Upper lobe of left lung (tissue), 6 donors: ENCODE measurements at regions not wholly inside any gene's neighbourhood (a gene's known extent, or its start where the extent isn't known, plus 50 kb on each side); places are given as distances from the start of the nearest gene placed in this dataset.

Experiments
- ATAC-seq, 2 donors: fragments of 200-7000 bp; cut with Tn5 transposase; one replicate each; pipeline ENCODE4 v1.9.1; 2022; ENCODE audit warnings: mild to moderate bottlenecking in 2 of 2, moderate library complexity in 2 of 2; ENCODE audit not compliant: low FRiP score in 2 of 2
- DNase-seq, 2 donors: peaks; one replicate each; pipeline ENCODE4 v3.0.0-alpha.2; 2019 to 2020
- H3K27ac ChIP-seq, 4 donors: fragments of 200-600 bp; sonication (generic); one replicate each; pipeline ENCODE4 v1.5.1; 2016 to 2019
- H3K27me3 ChIP-seq, 4 donors: fragments of 200-600 bp; sonication (generic); one replicate each; pipeline ENCODE4 v1.5.1; 2017 to 2019
- H3K36me3 ChIP-seq, 4 donors: fragments of 200-600 bp; sonication (generic); one replicate each; pipeline ENCODE4 v1.5.1; 2016 to 2019
- H3K4me1 ChIP-seq, 4 donors: fragments of 200-600 bp; sonication (generic); one replicate each; pipeline ENCODE4 v1.5.1; 2018 to 2019
- H3K4me3 ChIP-seq, 4 donors: fragments of 200-600 bp; sonication (generic); one replicate each; pipeline ENCODE4 v1.5.1; 2017 to 2019; ENCODE audit warnings: mild to moderate bottlenecking in 2 of 4, moderate library complexity in 1 of 4
- H3K9me3 ChIP-seq, 4 donors: fragments of 200-600 bp; sonication (generic); one replicate each; pipeline ENCODE4 v1.5.1; 2018 to 2019
- CTCF ChIP-seq, 6 experiments: fragments of 450-650 bp in 4 of 6; fragments of 200-600 bp in 2 of 6; sonication (generic) in 2 of 6; IDR thresholded peaks; one replicate each; pipeline ENCODE4 v1.5.1; 2016 to 2019; ENCODE audit warnings: antibody characterized with exemption in 6 of 6
- EP300 ChIP-seq, 4 donors: sonication (generic); formaldehyde crosslinking; IDR thresholded peaks; one replicate each; pipeline ENCODE4 v1.5.1; 2017; ENCODE audit warnings: antibody characterized with exemption in 4 of 4, control low read depth in 2 of 4
- POLR2A ChIP-seq, 4 donors: fragments of 450-650 bp; IDR thresholded peaks; one replicate each; pipeline ENCODE4 v1.5.1; 2016 to 2017; ENCODE audit warnings: antibody characterized with exemption in 4 of 4, mild to moderate bottlenecking in 2 of 4
- POLR2AphosphoS5 ChIP-seq, 2 donors: sonication (generic); formaldehyde crosslinking; IDR thresholded peaks; one replicate each; pipeline ENCODE4 v1.5.1; 2017; ENCODE audit warnings: antibody characterized with exemption in 2 of 2
- WGBS, 2 donors: methylation state at CpG; one replicate each; pipeline ENCODE4 v1.1.5; 2017 to 2018; 5-methylcytosine and 5-hydroxymethylcytosine counted together
- donor health status: DM: no; HTN: no; CAD: no; lungs with moderate emphysema.
- donor health status: DM: no; HTN: yes; CAD: no; lungs with severe emphysema.

DNA sequence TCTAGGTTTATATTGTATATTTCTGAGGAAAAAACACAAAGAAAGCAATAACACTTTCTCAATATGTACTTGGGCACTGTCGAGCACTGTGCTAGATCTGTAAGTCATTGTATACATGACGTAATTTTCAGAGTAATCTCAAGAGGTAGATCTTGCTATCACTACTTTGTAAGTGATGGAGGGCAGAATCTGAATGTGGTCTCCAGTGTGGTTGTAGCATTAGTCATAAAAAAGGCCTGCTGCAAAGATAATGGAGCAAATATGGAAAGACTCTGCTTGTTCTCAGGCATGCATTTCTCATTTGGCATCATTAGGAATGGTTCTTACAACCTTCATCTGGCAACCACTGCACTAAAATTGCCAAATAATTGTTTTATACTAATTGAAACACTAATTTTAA is 419.8 kb upstream of the CCDC179 start:
- Histone ChIP-seq H3K4me3 (no peak overlapping the region), H3K27ac (no peak overlapping the region), H3K9me3 (no peaks in the 10 kb centered on the region), H3K27me3 (no peaks in the 10 kb centered on the region), H3K4me1 (no peaks in the 10 kb centered on the region), H3K36me3 (no peaks in the 10 kb centered on the region)
- 89 to 96% methylated on average over 2 of the region's 2 CpGs for WGBS, 2 donors
- TF ChIP-seq EP300 (IDR thresholded peaks at IDR 0.05) (no peak), CTCF (IDR thresholded peaks at IDR 0.05) (no peak), POLR2A (IDR thresholded peaks at IDR 0.05) (no peak), POLR2AphosphoS5 (IDR thresholded peaks at IDR 0.05) (no peak)
- ATAC-seq = no peak
- DNase-seq = no peak

DNA sequence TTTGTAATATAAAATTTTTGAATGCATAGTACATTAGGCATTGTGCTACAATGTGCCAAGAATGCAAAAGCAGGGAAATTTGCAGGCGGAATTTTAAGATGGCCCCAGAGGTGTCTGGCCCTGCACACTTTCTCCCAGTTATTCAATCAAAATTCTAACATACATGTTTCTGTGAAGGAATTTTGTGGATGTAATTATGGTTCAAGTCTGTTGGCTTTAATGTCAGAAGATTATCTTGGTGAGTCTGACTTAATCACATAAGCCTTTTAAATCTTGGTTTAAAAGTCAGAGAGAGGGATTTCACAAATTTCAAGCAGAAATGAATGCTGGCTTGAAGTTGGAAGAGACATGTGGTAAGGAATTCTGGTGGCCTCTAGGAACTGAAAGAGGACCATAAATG is 423.4 kb upstream of the CCDC179 start:
- Histone ChIP-seq H3K9me3 (no peaks in the 10 kb centered on the region), H3K27me3 (no peaks in the 10 kb centered on the region), H3K4me1 (no peaks in the 10 kb centered on the region), H3K27ac (no peak overlapping the region), H3K36me3 (no peaks in the 10 kb centered on the region), H3K4me3 (no peak overlapping the region)
- no peak for TF ChIP-seq POLR2A (IDR thresholded peaks at IDR 0.05)
- no peak for TF ChIP-seq EP300 (IDR thresholded peaks at IDR 0.05)
- TF ChIP-seq CTCF (IDR thresholded peaks at IDR 0.05) = no peak
- TF ChIP-seq POLR2AphosphoS5 (IDR thresholded peaks at IDR 0.05) = no peak
- WGBS, 2 donors = 89 to 96% methylated on average over 1 of the region's 1 CpG
- no peak for ATAC-seq
- DNase-seq = no peak

GRCh38 chr11:23284631-23285030 is 424.4 kb upstream of the CCDC179 start:
- no peaks in the 10 kb centered on the region for H3K27me3 ChIP-seq
- no peaks in the 10 kb centered on the region for H3K36me3 ChIP-seq
- no peak overlapping the region for H3K27ac ChIP-seq
- no peaks in the 10 kb centered on the region for H3K4me1 ChIP-seq
- no peak overlapping the region for H3K4me3 ChIP-seq
- ATAC-seq = no peak
- no peak for TF ChIP-seq CTCF (IDR thresholded peaks at IDR 0.05)
- no peaks in the 10 kb centered on the region for H3K9me3 ChIP-seq
- no peak for DNase-seq

DNA sequence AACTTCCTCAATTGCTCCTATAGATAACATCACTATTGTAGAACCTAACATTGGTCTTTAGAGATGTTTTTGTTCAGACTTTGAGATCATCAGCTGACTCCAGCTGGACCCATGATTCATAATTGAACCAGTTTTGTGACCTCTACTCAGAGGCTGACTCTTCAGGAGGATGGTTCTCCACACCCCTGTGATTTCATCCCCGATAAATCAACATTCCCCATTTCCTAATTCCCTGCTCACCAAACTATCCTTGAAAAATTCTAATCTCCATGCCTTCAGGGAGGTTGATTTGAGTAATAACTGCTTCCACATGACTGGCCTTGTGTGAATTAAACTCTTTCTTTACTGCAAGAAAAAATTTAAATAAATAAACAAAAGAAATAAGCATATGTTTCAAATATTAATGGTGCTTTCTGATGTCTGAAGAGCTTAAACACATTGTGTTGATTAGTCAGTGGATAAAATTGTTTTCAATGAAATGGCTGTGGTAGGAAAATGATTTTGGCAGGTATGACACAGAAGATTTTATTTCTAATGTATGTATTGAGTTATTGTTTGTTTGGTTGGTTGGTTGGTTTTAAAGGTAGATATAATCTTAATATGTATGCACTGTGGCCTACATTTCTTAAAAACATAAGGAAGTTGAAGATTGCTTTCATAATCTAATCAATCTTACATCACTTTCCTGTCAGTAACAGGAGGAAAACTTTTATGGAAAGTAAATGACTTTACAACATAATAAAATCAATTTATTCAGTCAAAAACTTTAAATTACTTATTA is 427.9 kb upstream of the CCDC179 start:
- H3K4me1 ChIP-seq = no peaks in the 10 kb centered on the region
- no peaks in the 10 kb centered on the region for H3K27me3 ChIP-seq
- no peaks in the 10 kb centered on the region for H3K9me3 ChIP-seq
- no peak for DNase-seq
- no peak for TF ChIP-seq CTCF (IDR thresholded peaks at IDR 0.05)
- ATAC-seq = peak in 1 of 2 donors; percentile 90
- 65 to 88% methylated on average over 1 of the region's 1 CpG for WGBS, 2 donors
- H3K27ac ChIP-seq = no peak overlapping the region
- H3K4me3 ChIP-seq = no peak overlapping the region
- H3K36me3 ChIP-seq = no peaks in the 10 kb centered on the region

GRCh38 chr11:23295241-23295640 is 435.0 kb upstream of the CCDC179 start:
- no peak overlapping the region for H3K27ac ChIP-seq
- no peak for ATAC-seq
- no peaks in the 10 kb centered on the region for H3K4me1 ChIP-seq
- no peak for TF ChIP-seq CTCF (IDR thresholded peaks at IDR 0.05)
- TF ChIP-seq POLR2A (IDR thresholded peaks at IDR 0.05) = no peak
- no peak for TF ChIP-seq POLR2AphosphoS5 (IDR thresholded peaks at IDR 0.05)
- TF ChIP-seq EP300 (IDR thresholded peaks at IDR 0.05) = no peak
- H3K4me3 ChIP-seq = no peak overlapping the region
- H3K27me3 ChIP-seq = no peaks in the 10 kb centered on the region
- no peaks in the 10 kb centered on the region for H3K36me3 ChIP-seq
- H3K9me3 ChIP-seq = no peaks in the 10 kb centered on the region
- WGBS, 2 donors = 60 to 65% methylated on average over 2 of the region's 2 CpGs
- DNase-seq = no peak
